GM19395 (cell line): ENCODE measurements at regions not wholly inside any gene's neighbourhood (a gene's known extent, or its start where the extent isn't known, plus 50 kb on each side); places are given as distances from the start of the nearest gene placed in this dataset.

ENCODE experiments used
- ATAC-seq: cut with Tn5 transposase; IDR thresholded peaks from one replicate; pipeline ENCODE4 v1.9.1; 2021; ENCODE audit warnings: mild to moderate bottlenecking, moderate library complexity; ENCODE audit not compliant: unreplicated experiment

DNA sequence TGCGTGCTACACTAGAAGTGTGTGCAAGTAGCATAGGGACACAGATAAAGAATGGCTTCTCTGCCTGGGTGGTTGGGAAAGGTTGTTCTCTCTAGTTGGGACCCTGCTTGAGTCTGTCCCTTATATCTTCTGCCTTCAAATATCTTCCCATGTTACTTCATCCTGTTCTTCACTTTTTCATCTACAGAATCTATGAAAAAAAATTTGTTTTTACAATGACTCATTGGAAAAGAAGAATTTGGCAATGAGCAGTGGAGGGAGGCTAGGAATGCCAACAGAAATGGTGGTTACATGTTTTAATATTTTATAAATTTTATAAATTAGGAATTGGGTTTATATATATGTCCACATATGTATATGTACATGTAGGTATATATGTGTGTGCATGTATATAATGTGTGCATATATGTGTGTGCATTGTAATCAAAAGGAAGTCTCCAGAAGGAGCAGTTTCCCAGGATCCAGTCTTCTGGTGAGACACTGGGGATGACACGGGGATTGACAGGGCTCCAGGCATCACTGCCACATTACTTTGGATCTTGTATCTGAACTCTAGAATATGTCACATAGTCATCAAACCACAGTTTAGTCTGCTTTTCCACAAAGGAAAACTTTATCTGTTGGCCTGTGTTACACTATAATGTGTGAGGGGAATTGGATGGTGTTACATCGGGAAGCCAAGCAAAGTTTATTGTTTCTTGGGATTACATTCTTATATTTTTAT lies 75.3 kb upstream of the RIPOR2 start:
- ATAC-seq: no peak

DNA sequence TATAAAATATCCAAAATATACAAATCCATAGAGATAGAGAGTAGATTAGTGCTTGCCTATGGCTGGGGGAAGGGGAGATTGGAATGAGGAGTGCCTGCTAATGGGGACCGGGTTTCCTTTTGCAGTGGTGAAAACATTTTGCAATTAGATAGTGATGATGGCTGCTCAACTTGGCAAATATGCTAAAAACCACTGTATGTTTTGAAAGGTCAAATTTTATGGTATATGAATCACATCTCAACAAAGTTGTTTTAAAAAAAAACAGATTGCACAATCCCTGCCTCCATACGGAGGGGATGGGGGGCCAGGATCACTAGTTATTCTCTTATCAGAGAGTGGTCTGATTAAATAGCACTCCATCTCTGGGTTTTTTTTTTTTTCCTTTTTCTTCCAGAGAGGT lies 76.9 kb upstream of the RIPOR2 start:
- ATAC-seq: no peak

DNA sequence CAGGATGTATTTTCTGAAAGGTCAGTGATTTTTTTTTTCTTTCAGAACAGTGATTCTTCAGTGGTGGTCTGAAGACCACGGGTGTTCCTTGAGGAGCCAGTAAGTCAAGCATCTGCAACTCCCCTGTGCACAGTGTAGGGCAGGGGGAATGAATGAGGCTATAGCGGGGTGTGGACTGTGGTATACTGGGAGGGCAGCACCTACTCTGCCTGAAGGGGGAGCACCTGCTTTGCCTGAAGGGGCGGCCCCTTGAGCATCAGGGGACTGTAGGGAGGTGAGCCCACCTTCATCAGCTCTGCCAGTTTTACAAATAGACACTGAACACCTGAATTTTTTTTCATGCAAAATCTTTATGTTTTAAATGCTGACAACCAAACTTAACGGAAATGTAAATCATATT lies 77.5 kb upstream of the RIPOR2 start:
- ATAC-seq: no peak

DNA sequence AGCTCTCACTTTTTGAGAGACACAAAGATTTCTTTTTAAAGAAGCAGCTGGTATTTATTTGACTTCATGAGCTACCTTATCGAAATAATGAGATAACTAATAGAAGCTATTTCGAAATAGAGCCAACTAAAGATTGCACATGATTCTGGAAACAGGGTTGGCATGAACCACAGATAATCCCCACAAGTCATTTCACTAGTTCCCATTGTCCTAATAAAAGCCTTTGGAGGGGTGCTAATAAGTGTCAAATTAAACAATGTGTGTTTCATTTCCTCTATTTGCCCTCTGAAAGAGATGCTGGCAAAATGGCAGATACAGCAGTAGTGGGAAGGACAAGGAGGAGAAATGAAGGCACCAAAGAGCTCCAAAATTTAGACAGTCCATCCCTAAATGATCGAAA lies 78.6 kb upstream of the RIPOR2 start:
- ATAC-seq: no peak

DNA sequence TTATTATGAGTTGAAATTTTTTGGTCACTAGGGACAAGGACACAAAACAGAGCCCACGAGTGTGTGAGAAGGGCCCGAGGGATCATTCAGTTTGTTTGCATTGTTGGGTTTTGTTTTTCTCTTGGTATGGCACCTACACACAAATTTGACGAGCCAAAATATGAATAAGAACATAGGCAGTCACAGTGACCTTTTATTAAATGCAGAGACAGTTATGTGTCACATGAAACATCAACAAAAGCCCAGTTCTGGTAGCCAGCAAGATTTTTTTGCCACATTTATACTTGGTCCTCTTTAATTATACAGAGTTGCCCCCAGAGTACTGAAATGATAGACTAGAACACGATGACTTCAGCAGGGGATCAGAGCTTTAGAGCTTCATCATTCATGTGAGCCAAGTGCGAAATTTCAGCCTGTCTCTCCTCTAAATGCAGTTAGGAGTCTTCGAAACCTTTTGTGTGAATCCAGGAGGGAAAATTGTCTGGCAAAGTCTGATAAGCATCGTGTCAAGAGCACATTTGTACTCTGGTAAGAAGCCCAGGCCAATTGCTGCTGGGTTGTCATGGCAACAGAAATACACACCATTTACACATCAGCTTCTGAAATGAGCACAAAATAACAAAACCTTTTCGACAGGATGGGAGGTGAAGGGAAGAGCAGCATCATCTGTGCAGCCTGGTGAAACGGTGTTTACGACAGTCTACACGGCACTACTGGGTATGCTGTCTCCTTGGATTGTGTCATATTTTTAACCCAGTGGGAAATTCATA lies 79.2 kb upstream of the RIPOR2 start:
- ATAC-seq: no peak

DNA sequence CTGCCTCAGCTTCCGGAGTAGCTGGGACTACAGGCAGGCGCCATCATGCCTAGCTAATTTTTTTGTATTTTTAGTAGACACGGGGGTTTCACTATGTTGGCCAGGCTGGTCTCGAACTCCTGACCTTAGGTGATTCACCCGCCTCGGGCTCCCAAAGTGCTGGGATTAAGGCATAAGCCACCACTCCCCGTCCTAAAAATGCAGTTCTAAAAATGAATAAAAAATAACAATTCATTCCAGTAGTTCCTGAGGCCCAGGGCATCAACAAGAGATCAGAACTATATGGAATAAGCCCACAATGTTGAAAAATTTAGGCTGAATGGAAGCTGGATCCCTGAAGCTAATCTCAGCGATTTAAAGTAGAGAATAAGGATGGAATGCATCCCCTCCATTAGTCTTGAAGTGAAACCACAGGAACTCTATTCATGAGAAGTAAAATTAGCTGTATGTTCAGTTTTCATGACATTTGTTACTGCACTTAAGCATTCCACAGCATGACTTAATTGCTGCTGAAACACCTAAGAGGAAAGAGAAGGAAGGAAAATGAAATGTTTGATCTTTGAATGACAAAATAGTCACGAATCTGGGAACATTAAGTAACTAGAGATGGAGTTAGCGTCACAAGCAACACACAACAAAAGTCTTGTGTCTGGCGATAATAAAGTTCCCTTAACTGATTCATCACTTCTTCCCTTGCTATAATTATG lies 80.4 kb upstream of the RIPOR2 start:
- ATAC-seq: no peak

DNA sequence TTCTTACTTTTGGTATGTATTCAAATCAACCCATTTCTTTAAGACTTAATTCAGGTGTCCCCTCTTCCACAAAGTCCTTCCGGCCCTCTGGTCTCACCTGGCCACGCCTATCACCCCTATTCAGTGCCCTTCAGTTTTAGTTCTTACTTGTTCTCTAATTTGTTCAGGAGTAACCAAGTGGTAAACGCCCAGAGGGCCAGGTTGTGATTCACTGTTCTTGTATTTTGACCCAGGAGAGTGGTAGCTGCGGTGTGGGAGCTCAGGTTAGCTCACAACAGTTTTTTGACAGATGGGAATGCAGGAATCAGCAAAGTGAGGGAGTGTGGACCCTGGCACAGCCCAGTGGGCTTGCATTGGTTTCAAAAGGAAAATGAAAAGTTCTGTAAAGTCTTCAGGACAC lies 81.7 kb upstream of the RIPOR2 start:
- no peak for ATAC-seq

DNA sequence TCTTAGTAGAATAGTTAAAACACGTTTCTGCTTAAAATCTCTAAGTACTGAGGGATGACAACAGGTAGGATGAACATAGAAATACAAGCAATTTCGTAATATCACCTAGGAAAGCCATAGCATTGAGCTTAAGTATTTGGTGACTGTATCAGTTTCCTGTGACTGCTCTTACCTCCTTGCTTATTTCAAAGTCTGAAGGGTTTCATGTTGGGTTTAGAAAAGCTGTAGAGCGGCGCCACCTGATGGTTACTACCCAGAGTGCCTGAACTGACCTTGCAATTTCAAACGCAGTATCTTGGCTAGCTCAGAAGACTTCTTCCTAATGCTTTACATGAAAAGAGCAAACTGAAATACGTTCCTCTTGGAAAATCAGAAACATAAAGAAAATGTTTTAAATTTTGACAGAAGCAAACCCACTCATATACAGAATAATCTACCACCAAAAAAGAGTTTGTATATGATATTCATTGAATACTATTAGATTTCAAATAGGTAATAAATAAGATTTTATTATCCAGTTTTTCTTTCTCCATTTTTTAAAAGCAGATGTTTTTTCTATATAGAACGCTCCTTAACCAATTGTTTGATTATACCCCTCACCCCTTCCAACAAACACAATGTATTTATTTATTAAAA lies 82.3 kb upstream of the RIPOR2 start:
- ATAC-seq: peak; percentile 78

DNA sequence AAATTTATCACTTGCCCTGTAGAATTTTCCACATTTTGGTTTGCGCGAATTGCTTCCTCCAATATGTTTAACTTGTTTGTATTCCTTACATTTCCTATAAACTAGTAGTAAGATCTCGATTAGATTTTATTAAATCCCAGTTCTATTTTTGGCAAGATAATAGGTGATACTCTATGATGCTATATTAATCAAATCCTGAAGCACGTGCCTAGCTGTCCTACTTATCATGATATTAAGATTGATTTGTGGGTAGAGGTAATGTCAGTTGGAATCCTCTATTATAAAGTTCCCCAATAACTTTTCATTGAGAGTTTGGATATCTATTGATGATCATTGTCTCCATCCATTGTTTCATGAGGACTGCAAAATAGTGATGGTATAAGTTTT lies 82.8 kb upstream of the RIPOR2 start:
- ATAC-seq: no peak

DNA sequence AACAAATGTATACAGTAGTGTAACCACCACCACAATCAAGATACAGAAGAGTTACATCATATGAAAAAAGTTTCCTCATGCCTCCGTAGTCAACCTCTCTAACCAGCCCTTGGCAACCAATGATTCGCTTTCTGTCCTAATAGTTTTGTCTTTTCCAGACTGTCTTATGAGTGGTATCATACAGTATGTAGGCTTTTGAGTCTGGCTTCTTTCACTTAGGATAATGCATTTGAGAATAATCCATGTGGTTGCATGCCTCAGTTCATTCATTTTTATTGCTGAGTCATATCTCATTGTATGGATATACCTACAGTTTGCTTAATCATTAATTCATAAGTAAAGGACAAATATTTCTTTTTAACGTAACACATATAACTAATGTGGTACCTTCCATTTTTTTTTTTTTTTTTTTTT lies 86.4 kb upstream of the RIPOR2 start:
- ATAC-seq: no peak

DNA sequence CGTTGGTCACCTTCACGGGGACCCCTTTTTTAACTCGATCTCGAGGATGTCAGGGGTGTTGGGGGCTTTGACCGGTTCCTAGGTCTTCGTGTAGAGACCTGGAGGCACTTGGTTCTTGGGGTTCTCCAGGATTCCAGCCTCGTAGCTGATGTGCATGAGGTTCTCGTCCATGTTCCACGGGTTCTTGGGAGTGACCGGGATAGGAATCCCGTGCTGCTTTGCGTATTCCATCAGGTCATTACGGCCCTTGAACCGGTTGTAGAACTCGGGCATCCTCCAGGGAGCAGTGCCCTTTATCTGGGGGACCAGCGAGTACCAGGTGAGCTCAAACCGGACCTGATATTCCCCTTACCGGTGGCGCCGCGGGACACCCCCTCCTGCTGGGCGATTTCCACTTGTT lies 88.0 kb upstream of the RIPOR2 start:
- ATAC-seq: no peak

DNA sequence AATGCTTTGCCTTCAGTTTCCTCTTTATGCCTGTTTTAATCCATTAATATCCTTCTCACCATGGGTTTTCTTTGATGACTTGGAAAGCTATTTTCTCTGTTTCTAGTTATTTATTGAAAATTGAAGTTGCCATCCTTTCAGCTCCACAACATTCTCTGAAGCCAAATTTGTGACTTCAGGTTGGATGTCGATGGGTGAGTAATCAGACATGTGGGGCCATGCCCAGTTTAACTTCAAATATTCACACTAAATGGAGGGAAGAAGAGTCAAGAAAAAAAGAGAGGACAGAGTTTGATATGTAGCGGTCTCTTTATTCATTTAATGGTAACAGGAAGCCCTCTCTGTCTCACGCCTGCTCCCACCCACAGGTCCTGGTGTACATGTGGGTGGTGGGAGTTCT lies 89.1 kb upstream of the RIPOR2 start:
- no peak for ATAC-seq

DNA sequence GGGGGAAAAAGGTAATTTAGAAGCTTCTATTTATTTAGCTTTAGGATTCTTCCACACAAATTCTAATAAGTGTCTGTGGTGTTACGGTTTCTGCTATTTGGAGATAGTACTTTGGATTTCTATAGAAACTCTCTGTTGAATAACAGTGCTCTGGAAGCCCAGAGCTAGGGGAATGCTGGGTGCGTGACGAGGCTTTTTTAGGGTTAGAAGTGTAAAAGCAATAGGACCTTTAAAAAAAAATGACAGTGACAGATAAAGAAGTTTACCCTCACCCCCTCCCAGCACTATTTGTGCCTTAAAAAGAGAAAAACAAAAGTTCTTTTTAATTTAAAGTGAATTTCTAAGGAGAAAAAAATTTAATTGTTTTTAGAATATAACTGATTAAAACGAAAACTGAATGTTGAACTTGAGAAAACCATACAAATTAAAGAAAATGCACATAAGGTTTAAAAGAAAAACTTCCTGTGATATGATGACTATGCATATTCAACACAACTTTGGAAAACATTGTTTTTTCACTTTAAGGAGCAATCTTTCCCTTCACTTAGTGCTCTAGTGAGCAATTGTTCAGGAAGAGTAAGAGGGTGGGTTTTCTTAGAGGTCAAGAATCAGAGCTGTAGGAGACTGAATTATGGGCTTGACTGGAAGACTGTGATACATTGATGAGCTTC lies 89.6 kb upstream of the RIPOR2 start:
- no peak for ATAC-seq

DNA sequence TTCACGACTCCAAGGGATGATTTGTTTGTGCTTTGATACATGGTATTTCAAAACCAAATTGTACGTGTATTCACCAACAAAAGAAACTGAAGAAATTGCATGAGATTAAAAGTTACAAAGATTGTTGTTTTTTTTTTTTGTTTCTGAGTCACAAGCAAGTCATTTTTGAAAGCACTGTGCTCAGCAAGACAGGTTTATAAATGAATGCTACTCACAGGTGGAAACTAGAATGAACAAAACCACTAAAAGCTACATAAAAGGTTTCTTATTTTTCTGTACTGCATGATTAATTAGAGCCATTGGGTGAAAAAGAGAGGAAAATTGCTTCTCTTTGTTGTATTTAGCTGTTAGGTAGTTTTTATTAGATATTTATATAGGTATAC lies 90.2 kb upstream of the RIPOR2 start:
- no peak for ATAC-seq

DNA sequence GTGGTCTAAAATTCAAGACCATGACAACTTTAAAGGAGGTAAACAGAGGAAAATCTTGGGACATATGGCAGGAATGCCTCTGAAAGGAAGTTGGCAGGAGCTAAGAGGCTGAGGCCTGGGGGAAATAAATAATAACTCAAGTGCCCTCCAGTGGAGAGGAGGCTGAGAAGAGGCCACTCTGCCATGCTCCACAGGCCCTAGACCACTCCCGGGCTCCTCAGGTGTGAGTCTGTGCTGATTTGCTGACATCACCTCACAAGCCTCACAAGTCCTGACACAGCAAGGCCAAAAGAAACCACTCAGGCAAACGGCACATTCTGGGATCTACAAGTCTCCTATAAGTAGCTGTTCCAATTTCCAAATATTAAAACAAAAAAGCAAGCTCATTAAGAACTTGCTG lies 91.0 kb upstream of the RIPOR2 start:
- no peak for ATAC-seq

DNA sequence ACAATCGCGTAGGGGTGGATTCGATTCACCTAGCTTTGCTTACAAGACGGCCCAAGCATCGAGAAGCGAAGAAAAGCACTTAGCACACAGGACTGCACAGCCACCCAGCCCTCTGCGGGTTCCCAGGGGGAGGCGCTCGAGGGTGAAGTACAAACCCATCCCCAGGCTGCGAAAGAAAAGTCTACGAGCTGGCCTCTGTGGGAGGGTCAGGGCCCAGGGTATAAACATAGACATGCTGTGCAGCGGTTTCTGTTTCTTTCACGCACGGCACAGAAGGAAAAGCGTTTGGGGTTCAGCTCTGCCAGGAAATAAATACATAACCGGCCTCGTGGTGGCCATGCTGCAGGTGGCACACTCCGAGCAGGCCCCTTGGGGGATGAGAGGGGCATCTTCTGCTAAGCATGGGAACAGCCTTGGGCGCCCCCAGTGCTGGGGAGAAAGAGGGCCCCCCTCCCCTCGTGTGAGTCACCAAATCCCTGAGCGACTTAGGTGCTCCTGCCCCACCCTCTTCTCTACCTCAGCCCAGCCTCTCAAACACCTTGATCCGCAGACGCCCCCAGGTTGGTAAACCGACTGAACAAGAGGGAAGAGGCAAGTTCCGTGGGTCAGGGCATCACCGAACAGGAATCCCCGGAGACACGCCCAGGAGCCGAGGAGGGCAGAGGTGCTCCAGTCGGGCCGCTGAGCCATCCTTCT lies 91.6 kb upstream of the RIPOR2 start:
- peak; percentile 98 for ATAC-seq

DNA sequence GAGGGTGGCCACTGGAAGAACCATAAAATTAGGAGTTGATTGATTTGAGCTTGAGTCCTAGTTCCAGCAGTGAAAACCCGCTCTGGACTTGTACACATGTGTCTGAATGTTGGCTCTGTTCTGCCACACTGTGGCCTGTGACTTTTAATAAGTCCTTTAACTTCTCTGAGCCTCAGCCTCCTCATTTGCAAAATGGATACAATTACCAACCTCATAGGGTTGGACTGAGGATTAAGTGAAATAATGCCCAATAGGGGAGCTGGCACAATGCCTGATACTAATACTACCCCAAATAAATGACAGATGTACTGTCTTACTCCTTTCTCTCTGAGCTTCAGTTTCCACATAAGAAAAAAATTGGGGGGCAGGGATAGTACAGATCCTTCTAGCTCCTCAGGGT lies 92.6 kb upstream of the RIPOR2 start:
- ATAC-seq: no peak

DNA sequence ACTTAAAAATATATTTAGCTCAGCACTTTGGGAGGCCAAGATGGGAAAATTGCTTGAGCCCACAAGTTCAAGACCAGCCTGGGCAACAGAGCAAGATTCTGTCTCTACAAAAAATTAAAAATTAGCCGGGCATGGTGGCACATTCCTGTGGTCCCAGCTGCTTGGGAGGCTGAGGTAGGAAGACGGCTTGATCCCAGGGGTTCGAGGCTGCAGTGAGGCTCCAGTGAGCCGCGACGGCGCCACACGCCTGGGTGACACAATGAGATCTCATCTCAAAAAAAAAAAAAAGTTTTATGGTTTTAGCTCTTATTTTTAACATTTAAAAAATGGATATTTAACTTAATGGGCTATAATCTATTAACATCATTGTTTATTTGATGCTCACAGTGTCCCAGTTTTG lies 97.2 kb upstream of the RIPOR2 start:
- no peak for ATAC-seq

DNA sequence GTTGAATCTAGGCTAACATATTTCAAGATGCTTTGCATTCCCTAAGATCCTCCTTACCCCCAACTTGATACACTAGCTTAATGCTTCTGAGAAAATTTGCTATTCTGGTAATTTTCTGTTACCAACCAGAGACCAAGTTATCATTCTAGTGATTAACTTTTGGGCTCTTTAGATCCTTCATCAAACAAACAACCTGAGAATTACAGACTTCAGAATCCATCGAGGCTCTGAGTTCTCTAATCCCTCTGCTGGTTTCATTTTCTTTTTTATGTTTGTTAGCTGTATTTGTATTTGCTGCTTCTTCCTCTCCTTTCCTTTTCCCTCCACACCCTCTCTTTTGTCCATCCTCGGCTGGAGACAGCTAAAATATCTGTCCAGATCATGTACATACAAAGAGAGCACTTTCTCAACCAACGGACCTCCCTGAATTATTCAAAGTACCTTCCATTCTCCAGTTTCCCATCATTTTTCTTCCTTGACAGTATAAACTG lies 98.7 kb upstream of the RIPOR2 start:
- no peak for ATAC-seq

DNA sequence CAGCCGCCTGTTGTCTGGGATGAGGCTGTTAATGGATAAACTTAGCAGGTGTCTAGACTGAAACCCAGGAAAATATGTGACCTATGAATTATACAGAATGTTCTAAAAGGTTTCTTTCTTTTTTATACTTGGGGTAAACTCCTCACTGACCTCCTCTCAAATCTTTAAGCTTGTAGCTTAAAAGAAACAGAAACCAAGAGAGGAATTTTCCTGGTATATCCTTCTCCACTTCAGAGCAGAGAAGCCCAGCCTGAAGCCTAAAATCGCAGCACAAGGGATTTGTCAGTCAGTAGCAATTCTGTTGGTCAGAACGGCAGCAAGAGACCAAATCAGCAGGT lies 99.4 kb upstream of the RIPOR2 start:
- no peak for ATAC-seq
